ENCODE measurements at regions not wholly inside any gene's neighbourhood (a gene's known extent, or its start where the extent isn't known, plus 50 kb on each side); places are given as distances from the start of the nearest gene placed in this dataset.

DNA sequence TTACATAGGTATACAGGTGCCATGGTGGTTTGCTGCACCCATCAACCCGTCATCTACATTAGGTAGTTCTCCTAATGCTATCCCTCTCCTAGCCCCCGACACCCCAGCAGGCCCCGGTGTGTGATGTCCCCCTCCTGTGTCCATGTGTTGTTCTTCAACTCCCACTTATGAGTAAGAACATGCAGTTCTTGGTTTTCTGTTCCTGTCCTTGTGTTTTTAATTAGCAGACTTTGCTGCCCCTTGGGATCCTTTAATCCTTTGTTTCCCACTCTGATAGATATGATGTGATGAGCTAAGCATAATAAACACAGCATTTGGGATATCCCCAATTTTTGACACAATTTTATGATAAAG lies 71.1 kb upstream of the PALS2 start:
- H3K79me2 ChIP-seq (ENCODE audit: control insufficient read depth, insufficient read depth, low read length): no peaks in the 10 kb centered on the region
- no peak for TF ChIP-seq EZH2 (IDR thresholded peaks at IDR 0.05; ENCODE audit: borderline replicate concordance, insufficient read depth, low read depth, low read length, poor library complexity, severe bottlenecking)
- TF ChIP-seq, protein P1, sequence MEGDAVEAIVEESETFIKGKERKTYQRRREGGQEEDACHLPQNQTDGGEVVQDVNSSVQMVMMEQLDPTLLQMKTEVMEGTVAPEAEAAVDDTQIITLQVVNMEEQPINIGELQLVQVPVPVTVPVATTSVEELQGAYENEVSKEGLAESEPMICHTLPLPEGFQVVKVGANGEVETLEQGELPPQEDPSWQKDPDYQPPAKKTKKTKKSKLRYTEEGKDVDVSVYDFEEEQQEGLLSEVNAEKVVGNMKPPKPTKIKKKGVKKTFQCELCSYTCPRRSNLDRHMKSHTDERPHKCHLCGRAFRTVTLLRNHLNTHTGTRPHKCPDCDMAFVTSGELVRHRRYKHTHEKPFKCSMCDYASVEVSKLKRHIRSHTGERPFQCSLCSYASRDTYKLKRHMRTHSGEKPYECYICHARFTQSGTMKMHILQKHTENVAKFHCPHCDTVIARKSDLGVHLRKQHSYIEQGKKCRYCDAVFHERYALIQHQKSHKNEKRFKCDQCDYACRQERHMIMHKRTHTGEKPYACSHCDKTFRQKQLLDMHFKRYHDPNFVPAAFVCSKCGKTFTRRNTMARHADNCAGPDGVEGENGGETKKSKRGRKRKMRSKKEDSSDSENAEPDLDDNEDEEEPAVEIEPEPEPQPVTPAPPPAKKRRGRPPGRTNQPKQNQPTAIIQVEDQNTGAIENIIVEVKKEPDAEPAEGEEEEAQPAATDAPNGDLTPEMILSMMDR (IDR thresholded peaks at IDR 0.05): no peak
- Mint-ChIP-seq H3K4me1 (no peaks in the 10 kb centered on the region), H3K4me3 (no peak overlapping the region), H3K9me3 (ENCODE audit: insufficient read depth) (no peaks in the 10 kb centered on the region), H3K27me3 (peaks cover 10% of the 10 kb centered on the region), H3K27ac (no peak overlapping the region)
- no peak overlapping the region for H3K9ac ChIP-seq (ENCODE audit: low read length)
- H3K27me3 ChIP-seq (replicated peaks in 1 of 4; ENCODE audit: control extremely low read depth in 1 of 4, control insufficient read depth in 3 of 4, insufficient read depth in 4 of 4, low read length in 3 of 4): no peaks in the 10 kb centered on the region
- no peak overlapping the region for H2AFZ ChIP-seq (ENCODE audit: insufficient read depth, low read depth, low read length, poor library complexity, severe bottlenecking)
- H4K20me1 ChIP-seq (ENCODE audit: control insufficient read depth, insufficient read depth, low read length, poor library complexity, severe bottlenecking): no peaks in the 10 kb centered on the region
- ATAC-seq (ENCODE audit: low read depth) (no peak), DNase-seq (no peak)
- ChIA-PET CTCF (no interaction called here), POLR2A (no interaction called here)
- H3K9me3 ChIP-seq (ENCODE audit: control extremely low read depth in 1 of 3, control insufficient read depth in 2 of 3, insufficient read depth in 1 of 3, low read length in 2 of 3): no peaks in the 10 kb centered on the region
- no CpG with 5 or more reads among the region's 3 CpGs for WGBS (ENCODE audit: insufficient coverage)
- no peaks in the 10 kb centered on the region for H3K4me1 ChIP-seq (ENCODE audit: control insufficient read depth in 2 of 2, insufficient read depth in 2 of 2, low read length in 2 of 2)
- intact Hi-C loops (cut with micrococcal nuclease): no loop called here
- no peak overlapping the region for H3K4me3 ChIP-seq (ENCODE audit: control extremely low read depth in 1 of 5, extremely low read depth in 1 of 5, insufficient read depth in 1 of 5, low read depth in 2 of 5, low read length in 4 of 5)
- no peak overlapping the region for H3K4me2 ChIP-seq (replicated peaks; ENCODE audit: low read depth, low read length, poor library complexity, severe bottlenecking)
- H3K27ac ChIP-seq (ENCODE audit: low read length in 2 of 2): no peak overlapping the region
- no peaks in the 10 kb centered on the region for H3K36me3 ChIP-seq (replicated peaks in 1 of 2; ENCODE audit: control extremely low read depth in 1 of 2, control insufficient read depth in 1 of 2, extremely low read depth in 1 of 2, insufficient read depth in 2 of 2, low read length in 1 of 2)

DNA sequence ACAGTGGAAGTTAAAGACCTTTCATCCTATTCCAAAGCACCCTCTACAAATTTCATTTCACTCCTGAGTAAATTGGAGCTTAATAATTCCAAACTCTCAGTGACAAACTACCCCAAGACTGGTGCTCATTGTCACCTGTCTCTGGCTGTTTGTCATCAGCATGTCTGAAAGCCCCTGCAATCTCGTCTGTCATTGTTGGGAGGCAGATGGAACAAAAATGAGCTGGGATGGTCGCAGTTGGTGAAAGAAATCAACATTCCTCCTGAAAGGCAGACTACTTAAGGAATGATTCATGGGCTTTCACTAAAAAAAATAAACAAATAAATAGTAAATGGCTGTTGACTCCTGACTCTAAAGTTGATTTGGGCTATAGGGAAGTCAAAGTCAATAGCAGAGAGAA lies 69.7 kb upstream of the PALS2 start:
- Histone ChIP-seq H3K4me2 (replicated peaks; ENCODE audit: low read depth, low read length, poor library complexity, severe bottlenecking) (no peak overlapping the region), H3K9me3 (ENCODE audit: control extremely low read depth in 1 of 3, control insufficient read depth in 2 of 3, insufficient read depth in 1 of 3, low read length in 2 of 3) (no peaks in the 10 kb centered on the region), H3K4me3 (ENCODE audit: control extremely low read depth in 1 of 5, extremely low read depth in 1 of 5, insufficient read depth in 1 of 5, low read depth in 2 of 5, low read length in 4 of 5) (no peak overlapping the region), H3K27me3 (replicated peaks in 1 of 4; ENCODE audit: control extremely low read depth in 1 of 4, control insufficient read depth in 3 of 4, insufficient read depth in 4 of 4, low read length in 3 of 4) (no peaks in the 10 kb centered on the region), H3K9ac (ENCODE audit: low read length) (no peak overlapping the region), H3K36me3 (replicated peaks in 1 of 2; ENCODE audit: control extremely low read depth in 1 of 2, control insufficient read depth in 1 of 2, extremely low read depth in 1 of 2, insufficient read depth in 2 of 2, low read length in 1 of 2) (no peaks in the 10 kb centered on the region), H3K27ac (ENCODE audit: low read length in 2 of 2) (no peak overlapping the region), H3K4me1 (ENCODE audit: control insufficient read depth in 2 of 2, insufficient read depth in 2 of 2, low read length in 2 of 2) (no peaks in the 10 kb centered on the region), H4K20me1 (ENCODE audit: control insufficient read depth, insufficient read depth, low read length, poor library complexity, severe bottlenecking) (no peaks in the 10 kb centered on the region), H2AFZ (ENCODE audit: insufficient read depth, low read depth, low read length, poor library complexity, severe bottlenecking) (no peak overlapping the region), H3K79me2 (ENCODE audit: control insufficient read depth, insufficient read depth, low read length) (no peaks in the 10 kb centered on the region)
- Mint-ChIP-seq H3K4me1 (no peaks in the 10 kb centered on the region), H3K4me3 (no peak overlapping the region), H3K27me3 (peaks cover 8% of the 10 kb centered on the region), H3K27ac (no peak overlapping the region), H3K9me3 (ENCODE audit: insufficient read depth) (no peaks in the 10 kb centered on the region)
- no peak for DNase-seq
- no peak for ATAC-seq (ENCODE audit: low read depth)
- POLR2A ChIA-PET: no interaction called here
- intact Hi-C loops (cut with micrococcal nuclease): no loop called here
- no CpG with 5 or more reads among the region's 2 CpGs for WGBS (ENCODE audit: insufficient coverage)
- no peak for TF ChIP-seq EZH2 (IDR thresholded peaks at IDR 0.05; ENCODE audit: borderline replicate concordance, insufficient read depth, low read depth, low read length, poor library complexity, severe bottlenecking)
- TF ChIP-seq, protein P1 (IDR thresholded peaks at IDR 0.05): no peak
- CTCF ChIA-PET: no interaction called here

Measured in B cell (primary cell).